Gastroesophageal sphincter (tissue), 3 donors: ENCODE measurements at regions not wholly inside any gene's neighbourhood (a gene's known extent, or its start where the extent isn't known, plus 50 kb on each side); places are given as distances from the start of the nearest gene placed in this dataset.

Experiments used
- POLR2A ChIP-seq, 2 donors: fragments of 450-650 bp; IDR thresholded peaks; one replicate each; pipeline ENCODE4 v1.6.1; 2017; ENCODE audit warnings: antibody characterized with exemption in 2 of 2, mild to moderate bottlenecking in 2 of 2, moderate library complexity in 1 of 2
- POLR2AphosphoS5 ChIP-seq: sonication (generic); formaldehyde crosslinking; IDR thresholded peaks from one replicate; pipeline ENCODE4 v1.6.1; 2017; ENCODE audit warnings: antibody characterized with exemption
- TF ChIP-seq, protein P1 (sequence below), 4 experiments: fragments of 200-600 bp in 2 of 4; fragments of 450-650 bp in 2 of 4; sonication (generic) in 1 of 4; IDR thresholded peaks; one replicate each; pipeline ENCODE4 v1.5.1; 2017 to 2019; ENCODE audit warnings: antibody characterized with exemption in 4 of 4, mild to moderate bottlenecking in 2 of 4, moderate library complexity in 2 of 4

DNA sequence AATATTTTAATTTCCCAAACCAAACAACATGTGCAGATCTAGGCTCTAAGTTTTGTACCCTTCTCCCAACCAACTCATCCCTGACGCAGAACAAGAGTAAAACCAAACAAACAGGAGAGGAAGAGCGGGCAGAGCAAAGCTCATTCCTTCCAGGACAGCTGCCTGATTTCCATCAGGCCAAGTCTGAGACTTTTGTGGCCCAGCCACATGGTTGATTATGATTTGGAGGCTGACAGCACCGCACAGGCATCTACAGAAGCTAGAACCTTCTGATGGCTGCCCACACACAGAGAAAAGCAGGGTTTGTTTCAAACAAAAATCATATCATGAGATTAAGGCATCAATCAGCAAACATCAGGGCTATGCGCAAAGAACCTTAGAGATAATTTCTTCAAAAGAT lies 262.6 kb downstream of the TNS1 start:
- TF ChIP-seq, protein P1, sequence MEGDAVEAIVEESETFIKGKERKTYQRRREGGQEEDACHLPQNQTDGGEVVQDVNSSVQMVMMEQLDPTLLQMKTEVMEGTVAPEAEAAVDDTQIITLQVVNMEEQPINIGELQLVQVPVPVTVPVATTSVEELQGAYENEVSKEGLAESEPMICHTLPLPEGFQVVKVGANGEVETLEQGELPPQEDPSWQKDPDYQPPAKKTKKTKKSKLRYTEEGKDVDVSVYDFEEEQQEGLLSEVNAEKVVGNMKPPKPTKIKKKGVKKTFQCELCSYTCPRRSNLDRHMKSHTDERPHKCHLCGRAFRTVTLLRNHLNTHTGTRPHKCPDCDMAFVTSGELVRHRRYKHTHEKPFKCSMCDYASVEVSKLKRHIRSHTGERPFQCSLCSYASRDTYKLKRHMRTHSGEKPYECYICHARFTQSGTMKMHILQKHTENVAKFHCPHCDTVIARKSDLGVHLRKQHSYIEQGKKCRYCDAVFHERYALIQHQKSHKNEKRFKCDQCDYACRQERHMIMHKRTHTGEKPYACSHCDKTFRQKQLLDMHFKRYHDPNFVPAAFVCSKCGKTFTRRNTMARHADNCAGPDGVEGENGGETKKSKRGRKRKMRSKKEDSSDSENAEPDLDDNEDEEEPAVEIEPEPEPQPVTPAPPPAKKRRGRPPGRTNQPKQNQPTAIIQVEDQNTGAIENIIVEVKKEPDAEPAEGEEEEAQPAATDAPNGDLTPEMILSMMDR (IDR thresholded peaks at IDR 0.05): no peak
- TF ChIP-seq POLR2AphosphoS5: no peak
- TF ChIP-seq POLR2A (IDR thresholded peaks at IDR 0.05): no peak
